PC-3 (cell line): ENCODE measurements at regions not wholly inside any gene's neighbourhood (a gene's known extent, or its start where the extent isn't known, plus 50 kb on each side); places are given as distances from the start of the nearest gene placed in this dataset.

Source experiments
- EZH2phosphoT487 ChIP-seq: fragments of 300-600 bp; sonication (generic); IDR thresholded peaks from 2 replicates; pipeline ENCODE4 v1.6.1; 2018; ENCODE audit warnings: mild to moderate bottlenecking, antibody characterized with exemption, low read length, borderline replicate concordance
- TF ChIP-seq, protein P1 (sequence below): fragments of 300-600 bp; sonication (generic); conservative IDR thresholded peaks from 2 replicates; pipeline ENCODE4 v1.5.1; 2017; ENCODE audit warnings: antibody characterized with exemption, low read depth, mild to moderate bottlenecking, low read length

DNA sequence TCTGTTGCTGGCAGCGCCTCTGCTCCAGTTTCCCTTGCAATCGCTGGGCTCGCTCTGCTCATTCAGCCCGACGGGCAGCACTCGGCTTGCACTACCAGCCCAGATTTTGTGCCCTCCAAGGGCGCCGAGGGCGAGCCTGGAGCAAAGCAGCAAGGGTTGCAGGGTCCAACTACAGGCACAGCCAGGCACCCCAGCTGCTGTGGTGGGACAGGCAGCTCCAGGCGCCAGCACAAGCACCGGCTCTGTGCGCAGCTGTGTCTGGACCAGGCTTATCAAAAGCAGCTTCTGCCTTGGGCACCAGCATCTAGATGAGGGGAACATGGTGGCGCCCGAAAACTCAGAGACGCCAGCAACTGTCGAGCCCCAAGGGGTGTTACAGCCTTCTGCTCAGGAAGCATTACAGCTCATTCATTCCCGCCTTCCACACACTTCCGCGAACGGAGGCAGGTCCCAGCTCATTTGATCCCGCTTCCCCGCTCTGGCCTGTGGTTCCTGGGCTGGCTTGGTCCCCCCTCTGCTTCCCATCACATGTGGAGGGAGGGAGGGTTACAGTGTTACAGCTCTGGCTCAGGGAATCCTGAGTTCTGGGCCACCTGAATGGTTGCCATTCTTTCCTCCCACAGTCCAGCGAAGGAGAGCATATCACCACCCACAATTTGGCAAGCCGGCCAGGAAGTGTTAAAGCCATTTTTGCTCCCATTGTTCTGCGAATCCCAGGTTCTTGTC is 409.9 kb upstream of the ALCAM start:
- TF ChIP-seq, protein P1, sequence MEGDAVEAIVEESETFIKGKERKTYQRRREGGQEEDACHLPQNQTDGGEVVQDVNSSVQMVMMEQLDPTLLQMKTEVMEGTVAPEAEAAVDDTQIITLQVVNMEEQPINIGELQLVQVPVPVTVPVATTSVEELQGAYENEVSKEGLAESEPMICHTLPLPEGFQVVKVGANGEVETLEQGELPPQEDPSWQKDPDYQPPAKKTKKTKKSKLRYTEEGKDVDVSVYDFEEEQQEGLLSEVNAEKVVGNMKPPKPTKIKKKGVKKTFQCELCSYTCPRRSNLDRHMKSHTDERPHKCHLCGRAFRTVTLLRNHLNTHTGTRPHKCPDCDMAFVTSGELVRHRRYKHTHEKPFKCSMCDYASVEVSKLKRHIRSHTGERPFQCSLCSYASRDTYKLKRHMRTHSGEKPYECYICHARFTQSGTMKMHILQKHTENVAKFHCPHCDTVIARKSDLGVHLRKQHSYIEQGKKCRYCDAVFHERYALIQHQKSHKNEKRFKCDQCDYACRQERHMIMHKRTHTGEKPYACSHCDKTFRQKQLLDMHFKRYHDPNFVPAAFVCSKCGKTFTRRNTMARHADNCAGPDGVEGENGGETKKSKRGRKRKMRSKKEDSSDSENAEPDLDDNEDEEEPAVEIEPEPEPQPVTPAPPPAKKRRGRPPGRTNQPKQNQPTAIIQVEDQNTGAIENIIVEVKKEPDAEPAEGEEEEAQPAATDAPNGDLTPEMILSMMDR = no peak
- TF ChIP-seq EZH2phosphoT487 = no peak
